Amygdala (tissue), 56 donors: ENCODE measurements at regions not wholly inside any gene's neighbourhood (a gene's known extent, or its start where the extent isn't known, plus 50 kb on each side); places are given as distances from the start of the nearest gene placed in this dataset.

Source experiments
- DNase-seq, 56 donors: peaks; one replicate each; lab custom pipeline; 2025; lab: John Stamatoyannopoulos, UW

DNA sequence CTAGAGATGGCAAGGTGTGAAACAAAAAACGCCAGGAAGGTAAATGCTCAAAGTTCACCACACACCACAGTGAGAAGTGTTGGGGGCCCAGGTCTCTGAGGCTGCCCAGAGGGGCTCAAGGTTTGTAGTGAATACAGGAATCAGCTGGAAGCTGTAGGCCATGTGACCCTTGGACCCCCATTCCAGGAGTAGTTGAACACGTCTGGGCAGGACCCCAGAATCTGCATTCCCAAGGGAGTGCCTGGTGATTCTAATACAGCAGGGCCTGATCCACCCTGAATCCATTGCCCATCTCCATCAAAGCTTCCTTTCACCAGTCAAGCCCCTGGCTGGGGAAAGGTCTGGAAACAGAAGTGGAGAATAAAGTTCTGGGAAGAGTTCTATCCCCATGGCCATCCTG, 70.8 kb upstream of the B3GAT1 start:
- DNase-seq, result no peak

DNA sequence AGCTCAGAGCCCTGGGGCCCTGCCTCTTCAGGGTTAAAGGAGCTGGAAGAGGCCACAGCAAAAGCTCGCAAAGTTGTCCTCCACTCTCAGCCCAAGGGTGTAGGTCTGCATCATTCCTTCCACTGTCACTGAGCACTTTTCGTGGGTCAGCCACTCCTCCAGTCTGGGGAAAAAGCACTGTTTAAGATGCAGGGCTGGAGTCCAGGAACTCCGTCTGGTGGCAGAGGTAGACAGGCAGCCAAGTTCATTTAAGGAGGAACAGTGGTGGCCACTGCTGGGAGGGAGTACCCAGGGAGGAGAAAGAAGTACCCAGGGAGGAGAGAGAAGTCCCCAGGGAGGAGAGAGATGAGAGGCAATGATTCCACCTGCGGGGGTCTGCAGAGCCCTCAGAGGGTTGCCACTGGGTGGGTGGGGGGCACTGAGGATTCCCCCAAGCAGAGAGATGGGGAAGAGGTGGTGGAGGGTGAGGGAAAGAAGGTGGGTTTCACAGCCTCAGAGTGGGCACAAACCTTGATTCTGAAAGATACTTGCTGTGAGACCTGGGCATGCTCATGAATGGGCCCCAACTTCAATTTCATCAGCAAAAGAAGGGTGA, 70.0 kb upstream of the B3GAT1 start:
- DNase-seq, result peak in 1 of 56 donors; percentile 13

DNA sequence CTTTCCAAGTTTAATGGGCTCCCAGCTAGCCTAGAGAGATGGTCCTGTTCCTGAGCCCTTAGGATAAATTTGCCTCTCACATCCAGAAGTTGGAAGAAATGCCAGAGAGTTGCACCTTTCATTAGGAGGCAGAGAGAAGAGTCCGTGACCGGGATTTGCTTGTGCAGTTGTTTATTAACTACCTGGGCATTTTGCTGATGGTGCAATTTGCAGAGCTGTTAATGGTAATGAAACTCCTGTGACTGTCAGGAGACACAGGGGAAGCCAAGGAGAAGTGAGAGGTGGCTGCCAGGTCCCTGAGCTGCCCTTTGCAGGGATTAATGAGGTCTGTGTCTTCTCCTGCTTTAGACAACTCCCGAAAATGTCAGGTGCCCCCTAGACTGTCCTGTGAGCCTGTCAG, 69.1 kb upstream of the B3GAT1 start:
- no peak for DNase-seq

DNA sequence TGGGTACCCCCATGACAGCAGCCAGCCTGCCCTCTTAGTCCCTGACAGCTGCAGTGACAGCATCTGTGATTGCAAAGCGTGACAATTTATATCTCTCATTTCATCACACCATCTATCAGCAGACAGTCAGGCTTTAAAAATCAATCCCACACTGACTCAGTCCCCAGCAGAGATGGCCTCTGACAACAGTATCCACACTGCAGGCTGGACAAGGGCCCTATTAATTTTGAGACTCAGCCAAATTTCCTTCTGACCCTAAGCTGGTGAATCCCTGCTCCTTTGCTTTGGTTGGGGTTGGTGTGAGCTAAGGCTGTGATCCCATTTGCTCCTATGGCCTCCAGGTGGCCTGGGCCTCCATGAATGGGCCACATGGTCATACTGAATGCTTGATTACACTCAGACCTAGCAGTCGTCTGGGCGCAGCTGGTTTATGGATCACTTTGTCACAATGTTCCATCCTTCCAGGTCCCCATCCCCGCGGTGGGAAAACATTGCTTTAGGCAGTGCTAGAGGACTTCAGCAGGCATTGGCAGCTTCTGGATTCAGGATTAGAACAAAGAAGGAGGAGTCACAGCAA, 68.2 kb upstream of the B3GAT1 start:
- DNase-seq, result no peak

DNA sequence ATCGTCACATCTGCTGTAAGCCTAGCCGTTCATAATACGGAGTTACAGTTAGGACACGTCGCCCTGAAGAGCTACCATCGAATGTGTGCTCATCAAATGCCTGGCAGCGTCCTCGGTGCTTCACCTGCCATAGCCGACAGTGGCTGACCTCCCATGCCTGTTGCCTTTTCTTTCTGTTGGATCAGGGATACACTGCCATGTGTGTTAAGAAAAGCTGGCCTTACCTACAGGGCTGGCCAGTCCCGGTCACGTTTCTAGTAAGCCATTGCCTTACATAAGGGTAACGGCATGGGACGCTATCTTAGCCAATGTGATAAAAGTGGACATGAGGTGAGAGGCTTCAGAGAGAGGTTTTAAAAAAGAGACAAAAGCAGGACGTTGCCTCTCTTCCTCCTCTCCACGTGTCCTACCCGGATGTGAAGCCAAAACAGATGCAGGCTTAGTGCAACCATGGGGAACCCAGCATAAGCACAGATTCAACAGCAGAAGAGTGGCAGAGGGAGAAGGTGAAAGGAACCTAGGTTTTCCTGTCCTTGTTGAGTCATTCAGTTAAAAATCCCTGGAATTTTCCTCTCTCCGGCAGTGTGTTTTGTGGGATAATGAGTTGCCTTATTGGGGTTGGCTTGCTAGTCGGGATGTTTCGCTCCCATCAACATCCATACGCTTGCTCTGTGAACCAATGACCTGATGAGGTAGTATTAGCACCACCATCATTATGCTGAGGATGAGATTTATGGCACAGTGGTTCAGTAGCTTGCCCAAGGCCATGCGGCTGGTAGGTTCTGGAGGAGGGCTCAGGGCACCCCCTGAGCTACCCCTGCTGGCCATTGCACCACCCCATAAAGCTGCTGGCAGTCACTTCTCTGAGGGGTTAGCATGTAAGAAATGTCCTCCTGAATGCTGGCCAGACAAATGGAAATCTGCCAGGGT, 67.4 kb upstream of the B3GAT1 start:
- DNase-seq, result no peak

DNA sequence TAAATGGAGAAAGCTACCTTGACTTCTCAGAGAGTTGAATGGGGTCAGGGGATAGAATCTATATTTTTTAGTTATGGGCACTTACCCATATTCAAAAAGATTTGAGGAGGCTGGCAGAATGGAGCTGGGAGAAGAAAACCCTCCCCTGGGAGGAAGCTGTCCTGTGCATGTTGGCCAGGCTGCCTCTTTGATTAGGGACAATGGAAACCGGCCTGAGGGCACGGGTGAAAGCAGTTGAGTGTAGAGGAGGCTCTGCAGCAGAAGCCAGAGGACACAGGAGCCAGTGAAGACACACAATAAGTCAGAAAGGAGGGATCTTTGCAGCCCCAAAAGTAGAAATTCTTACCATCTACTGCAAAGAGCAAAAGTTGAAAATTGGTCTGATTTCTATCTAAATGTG, 66.6 kb upstream of the B3GAT1 start:
- no peak for DNase-seq

DNA sequence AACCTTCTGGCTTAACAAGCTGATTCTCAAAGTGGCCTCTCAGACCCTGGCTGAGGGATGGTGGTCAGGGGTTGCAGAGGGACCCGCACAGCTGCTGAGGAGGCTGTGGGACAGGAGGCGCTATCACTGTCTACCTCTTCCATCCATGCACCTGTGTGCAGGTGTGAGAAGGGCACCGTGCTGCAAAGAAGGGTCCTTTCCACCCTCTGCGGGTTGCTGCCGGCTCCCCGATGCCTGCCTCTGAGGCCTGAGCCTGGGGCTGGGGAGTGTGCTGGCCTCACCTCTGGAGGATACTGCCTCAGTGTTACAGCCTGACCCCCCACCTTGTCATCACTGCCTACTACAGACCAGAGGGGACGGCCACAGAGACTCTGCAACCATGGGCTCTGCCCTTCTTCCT, 66.1 kb upstream of the B3GAT1 start:
- no peak for DNase-seq

DNA sequence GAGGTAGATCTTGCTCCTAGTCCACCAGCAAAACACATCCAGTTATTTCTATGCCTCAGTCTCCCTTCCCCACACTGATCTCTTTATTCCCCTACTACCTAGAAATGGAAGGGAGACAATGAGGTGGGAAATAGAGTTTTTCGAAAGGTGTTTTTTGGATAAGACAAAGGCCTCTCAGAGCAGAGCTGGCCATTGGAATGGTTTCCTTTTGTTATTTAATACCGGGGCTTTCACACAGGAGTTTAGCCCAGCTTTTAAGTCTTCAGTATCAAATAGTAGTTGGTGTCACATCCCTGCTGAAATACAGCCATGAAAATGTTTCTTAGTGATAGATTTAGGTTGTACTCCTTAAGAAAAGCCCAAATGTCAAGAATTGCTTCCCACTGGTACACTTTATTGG, 65.4 kb upstream of the B3GAT1 start:
- no peak for DNase-seq

DNA sequence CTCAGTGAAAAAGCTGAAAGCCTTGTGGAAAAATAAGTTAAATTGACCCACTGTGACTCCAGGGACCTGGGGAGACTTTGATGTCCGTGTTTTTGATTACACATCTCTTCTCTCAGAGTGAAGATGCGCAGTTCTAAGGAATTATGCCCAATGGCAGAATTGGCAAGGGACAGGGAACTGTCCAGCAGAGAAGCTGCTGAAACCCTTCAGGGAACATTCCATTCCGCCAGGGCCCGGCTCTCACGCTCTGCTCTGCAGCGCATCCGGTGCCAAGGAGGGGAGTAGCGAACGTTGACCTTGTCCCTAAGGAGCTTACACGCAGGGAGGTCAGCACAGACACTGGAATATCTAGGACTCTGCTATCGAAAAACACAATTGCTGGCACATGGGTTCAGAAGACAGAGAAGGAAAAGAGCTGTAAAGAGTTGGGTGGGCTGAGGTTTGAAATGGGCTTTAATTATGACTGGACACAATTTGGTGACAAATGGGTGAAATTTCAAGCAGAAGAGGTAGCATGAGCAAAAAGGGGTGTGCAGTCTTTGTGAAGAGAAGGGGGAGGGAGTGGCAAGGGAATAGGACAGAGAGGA, 64.5 kb upstream of the B3GAT1 start:
- DNase-seq, result no peak

DNA sequence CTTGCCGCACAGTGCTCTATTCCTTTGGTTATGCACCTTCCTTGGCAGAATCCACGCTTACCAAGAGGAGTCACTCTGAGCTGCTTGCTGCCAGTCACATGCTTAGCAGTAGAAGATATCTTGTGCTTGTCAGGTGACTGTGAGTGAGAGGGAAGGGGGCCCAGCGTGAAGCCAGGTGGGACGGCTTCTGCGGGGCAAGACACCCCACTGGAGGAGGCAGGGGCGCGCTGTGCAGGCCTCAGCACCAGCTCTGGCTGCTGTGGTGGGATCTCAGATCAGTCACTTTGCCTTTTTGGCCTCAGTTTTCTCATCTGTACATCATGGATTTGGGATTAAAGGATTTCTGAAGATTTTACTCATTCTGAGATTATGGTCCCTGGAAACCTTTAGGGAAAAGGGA, 63.9 kb upstream of the B3GAT1 start:
- DNase-seq, result no peak

DNA sequence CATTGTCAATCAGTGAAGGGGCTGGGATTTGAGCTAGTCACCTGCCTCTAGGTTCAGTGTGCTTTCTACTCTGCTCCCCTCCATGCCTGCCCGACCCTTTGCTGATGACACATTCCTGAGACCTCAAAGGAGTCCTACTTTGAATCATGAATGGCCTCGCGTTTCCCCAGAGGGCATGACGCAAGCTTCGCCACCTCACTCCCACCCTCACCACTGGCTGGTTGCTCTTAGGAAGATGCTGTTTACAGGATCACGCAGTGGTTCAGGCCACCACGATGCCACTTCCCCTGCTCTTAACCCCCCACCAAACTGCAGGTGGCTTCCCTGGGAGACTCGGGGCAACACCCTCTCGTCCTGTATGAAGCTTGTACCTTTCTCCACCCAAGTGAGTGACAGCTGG, 62.9 kb upstream of the B3GAT1 start:
- no peak for DNase-seq

DNA sequence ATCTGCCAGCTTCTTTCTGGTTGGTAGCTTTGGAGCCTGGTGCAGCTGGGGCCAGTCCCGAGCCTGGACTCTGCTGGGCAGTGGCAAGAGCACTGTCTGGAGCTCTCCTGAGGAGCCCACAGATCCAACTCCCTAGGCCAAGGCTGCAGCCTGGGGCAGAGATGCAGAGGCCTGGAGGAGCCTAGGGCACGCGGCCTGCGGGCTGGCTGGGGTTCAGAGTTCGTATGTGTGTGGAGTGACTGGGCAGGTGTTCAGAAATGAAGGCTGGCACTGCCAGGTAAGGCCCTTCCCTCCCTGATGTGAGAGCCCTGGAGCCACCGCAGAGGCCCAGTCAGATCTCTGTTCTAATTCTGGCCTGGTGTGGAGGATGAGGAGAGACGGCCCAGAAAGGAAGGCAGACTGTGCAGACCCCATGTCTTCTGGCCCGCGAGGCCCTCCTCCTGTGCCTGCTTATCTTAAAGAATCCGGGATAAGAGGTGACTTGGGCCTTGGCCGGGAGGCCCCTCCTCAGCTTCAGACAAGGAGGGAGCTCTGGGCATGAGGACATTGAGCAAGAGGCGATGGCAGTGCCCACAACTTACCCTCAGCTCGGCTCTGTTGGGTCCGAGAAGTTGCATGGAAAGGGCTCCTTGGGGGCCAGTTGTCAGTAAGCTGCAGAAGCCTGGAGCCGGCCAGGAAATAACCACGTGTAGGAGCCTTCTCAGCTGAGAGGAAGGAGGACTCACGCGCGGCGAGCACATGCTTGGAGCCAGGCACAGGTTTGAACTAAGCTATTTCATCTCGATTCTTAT, 62.2 kb upstream of the B3GAT1 start:
- no peak for DNase-seq

DNA sequence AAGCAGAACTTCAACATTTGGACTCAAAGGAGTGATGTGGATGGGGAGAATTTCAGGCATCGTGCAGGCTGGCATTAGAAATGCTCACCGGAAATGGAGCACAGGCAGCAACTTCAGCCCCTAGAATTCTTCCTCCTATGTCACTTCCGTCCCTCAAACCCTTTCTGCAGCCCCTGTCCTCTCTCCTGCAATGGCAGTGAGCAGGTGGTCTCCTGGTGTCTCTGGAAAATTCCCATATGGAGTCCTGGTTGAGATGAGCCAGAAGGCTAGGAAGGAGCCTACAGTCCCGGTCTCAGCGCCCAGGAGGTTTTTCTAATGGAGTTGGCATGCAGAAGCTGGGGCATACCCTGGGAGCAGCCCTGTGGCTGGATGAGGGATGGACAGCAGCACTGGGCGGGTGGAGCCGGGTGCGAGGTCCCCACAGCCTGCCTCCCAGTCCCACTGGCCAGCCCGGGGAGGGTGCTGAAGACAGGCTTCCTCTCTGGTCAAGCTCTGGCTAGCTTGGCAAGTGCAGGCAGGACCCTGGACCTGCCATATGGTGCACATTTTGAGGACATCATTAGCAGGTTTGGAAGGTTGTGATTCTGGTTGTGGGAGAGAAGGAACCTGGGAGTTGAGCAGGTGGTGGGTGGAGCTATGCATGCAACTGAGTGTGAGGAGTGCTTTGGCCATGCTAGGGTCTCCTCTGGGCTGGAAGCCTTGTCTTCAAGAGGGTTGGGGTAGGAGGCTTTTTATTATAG, 59.8 kb upstream of the B3GAT1 start:
- no peak for DNase-seq

DNA sequence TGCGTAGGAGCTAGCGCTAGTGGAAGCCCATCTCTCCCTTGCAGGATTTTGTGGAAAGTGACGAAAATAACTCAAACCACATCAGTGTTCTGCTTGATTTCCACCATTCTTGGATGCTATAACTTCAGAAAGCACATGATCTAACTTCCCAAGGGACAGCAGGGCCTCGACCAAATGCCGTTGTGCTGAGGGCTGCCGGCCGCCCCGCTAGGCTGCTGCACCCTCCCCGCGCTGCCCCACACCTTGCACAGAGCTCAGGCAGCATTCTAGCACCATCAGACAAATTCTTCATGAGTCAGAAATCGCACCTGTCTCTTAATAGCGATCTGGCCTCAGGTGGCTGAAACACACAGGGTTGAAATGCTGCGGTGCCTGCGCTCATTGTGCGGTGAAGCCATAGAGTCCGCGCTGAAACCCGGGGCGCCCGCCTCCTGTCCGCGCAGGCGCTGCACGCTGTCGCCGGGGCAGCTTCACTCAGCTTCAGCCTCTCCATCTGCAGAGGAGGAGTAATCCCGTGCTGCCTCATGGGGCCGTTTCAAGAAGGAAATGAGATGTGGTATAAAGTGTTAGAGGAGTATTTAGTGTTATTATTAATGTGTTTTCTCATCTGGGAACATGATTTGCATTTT, 59.2 kb upstream of the B3GAT1 start:
- DNase-seq, result peak in 30 of 56 donors; percentile 17 to 65 (median 42)

DNA sequence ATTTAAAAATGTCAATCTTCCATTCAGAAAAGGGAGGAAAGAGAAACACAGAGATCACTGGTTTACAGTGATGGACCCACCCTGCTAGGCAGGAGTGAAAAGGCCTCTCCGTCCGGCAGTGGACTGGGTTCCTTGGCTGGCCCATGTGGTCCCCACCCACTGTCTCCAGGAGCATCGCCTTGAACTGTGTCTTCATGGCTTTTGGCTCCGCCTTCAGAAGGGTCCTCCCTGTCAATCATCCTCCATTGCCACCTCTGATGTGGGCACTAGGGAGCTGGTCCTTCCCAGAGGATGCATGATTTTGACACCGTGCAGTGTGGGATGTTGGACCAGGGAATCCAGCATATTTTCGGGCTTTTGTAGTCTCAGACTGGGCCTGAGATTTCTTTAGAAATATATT, 58.2 kb upstream of the B3GAT1 start:
- no peak for DNase-seq

DNA sequence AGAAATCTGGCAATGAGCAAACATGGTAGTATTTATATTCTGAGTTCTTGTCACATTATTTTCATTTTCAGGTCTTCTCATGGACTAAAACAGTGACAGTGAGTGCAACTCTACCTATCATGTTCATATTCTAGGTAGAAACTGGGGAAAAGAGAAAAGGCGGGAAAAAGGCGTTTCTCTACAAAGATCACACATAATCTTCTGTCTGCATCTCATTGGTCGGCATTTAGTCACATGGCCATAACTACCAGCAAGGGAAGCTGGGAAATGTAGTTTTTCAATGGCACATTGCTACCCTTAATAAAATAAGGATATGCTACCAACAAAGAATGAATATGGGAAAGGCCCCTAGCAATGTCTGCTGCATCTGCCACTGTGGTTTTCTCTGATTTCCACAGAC, 57.6 kb upstream of the B3GAT1 start:
- DNase-seq, result peak in 2 of 56 donors; percentile 15 to 17

DNA sequence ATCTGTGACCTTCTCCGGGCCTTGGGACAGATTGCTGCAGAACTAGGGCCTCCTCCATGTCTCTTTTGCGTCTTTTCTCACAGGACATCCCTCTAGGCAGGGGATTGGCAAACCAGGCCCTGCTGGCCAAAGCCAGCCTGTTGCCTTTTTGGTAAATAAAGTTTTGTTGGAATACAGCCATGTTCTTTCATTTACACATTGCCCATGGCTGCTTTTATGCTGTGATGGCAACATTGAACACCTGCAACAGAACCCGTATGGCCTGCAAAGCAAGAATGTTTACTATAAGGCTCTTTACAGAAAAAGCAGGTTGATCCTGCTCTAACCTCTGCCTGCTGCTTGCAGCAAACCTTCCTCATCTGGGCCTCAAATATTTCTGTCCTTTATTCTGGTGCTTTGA, 56.8 kb upstream of the B3GAT1 start:
- no peak for DNase-seq

DNA sequence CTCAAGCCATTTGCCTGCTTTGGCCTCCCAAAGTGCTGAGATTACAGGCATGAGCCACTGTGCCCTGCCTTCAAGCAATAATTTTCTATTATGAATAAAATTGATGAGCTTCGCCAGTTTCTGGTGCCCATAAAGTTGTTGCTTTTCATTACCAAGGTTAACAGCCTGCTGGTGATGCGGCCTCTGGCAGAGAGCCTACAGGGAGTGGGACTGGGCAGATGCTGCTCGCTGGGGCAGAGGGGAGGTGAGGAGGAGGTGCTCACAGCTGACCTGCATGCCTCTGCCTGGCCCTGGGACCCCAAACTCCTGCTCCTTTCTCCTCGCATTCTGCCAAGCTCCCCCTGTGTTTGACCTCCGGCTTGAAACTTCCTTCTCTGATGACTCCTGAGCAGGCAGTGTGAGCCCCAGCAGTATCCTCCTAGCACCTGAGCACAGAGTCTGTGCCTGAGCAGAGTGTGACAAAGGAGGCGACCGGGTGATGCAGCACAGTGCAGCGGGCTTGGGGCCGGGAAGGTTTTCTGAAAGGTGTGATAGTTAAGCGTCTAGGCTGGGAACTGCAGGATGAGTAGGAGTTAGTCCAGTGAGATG, 56.1 kb upstream of the B3GAT1 start:
- DNase-seq, result no peak
